ENCODE measurements at regions not wholly inside any gene's neighbourhood (a gene's known extent, or its start where the extent isn't known, plus 50 kb on each side); places are given as distances from the start of the nearest gene placed in this dataset.
"Not testable (repeated sequence)": the region's sequence is repeated elsewhere in the genome, so short reads cannot be mapped to it uniquely, and the experiment has no call there.

DNA sequence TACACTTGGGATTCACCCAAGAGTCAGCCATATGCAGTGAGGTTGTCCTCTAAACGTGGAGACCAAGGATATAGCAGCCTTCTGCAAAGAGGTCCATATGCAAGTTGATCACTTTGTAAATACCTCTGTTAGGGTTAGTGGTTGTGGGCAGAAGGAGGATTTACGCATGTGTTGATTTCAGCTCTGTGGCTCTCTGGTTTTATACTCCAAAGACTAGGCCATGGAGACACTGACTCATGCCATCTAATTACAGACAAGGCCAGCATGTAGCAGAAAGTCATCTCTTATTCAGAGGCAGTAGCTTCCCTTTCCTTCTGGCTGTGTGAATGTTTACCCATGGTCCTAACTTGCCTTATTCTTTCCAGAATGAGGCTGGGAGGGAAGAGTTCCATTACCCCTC is 140.9 kb upstream of the GOLGA6L4 start:
- DNase-seq, result not testable (repeated sequence)

GRCh38 chr15:84097053-84097452 is 138.5 kb upstream of the GOLGA6L4 start:
- DNase-seq, result not testable (repeated sequence)

GRCh38 chr15:84098604-84099003 is 137.0 kb upstream of the GOLGA6L4 start:
- no peak for DNase-seq

- peak in 1 of 2 donors; percentile 11 for DNase-seq
Measured at GRCh38 chr15:84099181-84099580, 136.4 kb upstream of the GOLGA6L4 start.

DNA sequence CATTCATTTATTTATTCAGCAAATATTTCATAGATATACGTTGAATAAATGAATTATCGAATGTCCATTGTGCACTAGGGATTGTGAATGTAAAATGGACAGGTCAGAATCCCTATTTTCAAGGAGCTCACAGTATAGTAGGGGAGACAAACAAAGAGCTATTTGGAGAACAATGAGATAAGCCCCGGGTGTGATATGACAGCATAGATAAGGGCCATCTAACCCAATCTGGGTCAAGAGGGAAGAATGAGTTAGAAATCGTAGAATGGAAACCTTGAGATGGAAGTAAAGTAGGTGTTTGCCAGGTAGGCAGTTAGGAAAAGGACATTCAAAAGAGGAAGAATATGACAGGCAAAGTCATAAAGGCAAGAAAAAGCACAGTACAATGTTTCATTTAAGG is 132.2 kb upstream of the GOLGA6L4 start:
- no peak for DNase-seq

- DNase-seq, result no peak
Measured at GRCh38 chr15:84104853-84105252, 130.7 kb upstream of the GOLGA6L4 start.

GRCh38 chr15:84108728-84109127 is 126.8 kb upstream of the GOLGA6L4 start:
- DNase-seq, result no peak

DNA sequence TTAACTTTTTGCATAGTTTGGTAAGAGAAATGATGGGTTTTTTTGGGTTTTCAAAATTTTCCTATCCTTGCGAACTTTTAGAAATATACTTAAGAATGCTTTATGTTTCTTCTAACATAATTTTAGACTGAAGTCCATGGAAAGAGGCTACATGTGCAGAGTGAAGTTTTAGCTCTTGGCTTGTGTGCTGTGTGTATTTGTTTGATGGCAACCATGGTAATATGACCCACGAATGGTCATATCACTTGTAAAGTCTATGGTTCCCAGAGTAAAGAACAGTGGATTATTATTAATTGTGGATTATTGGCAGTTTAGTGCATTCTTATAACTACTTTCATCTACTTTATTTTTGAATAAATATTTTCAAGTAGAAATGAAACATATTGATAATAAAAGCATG is 124.0 kb upstream of the GOLGA6L4 start:
- no peak for DNase-seq

- no peak for DNase-seq
Measured at GRCh38 chr15:84112025-84112424, 123.5 kb upstream of the GOLGA6L4 start.

DNA sequence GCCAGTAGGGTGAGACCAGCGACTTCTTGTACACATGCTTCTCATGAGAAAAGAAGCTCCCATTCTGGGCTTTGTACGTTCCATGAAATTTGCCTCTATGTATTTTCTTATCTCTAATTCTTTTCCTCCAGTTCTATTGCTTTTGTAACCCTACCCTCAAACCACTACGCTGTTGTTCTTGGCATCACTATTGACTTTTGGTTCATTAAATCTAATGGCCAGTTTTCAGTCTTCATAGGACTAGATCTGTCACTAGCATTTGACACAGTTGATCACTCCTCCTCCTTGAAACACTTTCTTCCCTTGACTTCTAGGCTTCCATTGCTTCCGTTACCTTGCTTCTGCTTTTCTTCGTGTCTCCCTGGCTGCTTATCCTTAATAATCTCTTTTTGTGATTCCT is 121.7 kb upstream of the GOLGA6L4 start:
- no peak for DNase-seq

GRCh38 chr15:84114680-84115079 is 120.9 kb upstream of the GOLGA6L4 start:
- DNase-seq, result not testable (repeated sequence)

DNA sequence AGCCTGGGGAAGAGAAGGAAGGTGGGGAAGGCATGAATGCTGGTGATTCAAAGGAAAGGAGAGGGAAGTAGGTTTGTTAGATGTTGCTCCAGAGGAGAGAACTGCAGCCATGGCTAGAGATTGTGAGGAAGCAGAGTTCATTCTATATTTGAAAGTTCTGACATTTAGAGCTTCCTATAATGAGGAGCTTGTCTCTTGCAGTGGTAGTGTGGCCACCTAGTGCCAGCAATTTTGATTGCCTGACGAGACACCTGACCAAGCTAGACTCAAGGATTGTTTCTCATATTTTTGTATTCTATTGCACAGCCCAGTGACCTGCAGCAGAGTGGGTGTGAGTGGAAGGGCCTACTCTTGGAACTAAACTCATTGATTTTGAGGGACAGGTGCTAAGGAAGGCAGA is 116.2 kb upstream of the GOLGA6L4 start:
- not testable (repeated sequence) for DNase-seq

GRCh38 chr15:84120903-84121302 is 114.7 kb upstream of the GOLGA6L4 start:
- not testable (repeated sequence) for DNase-seq

GRCh38 chr15:84128706-84129105 is 106.9 kb upstream of the GOLGA6L4 start:
- not testable (repeated sequence) for DNase-seq

DNA sequence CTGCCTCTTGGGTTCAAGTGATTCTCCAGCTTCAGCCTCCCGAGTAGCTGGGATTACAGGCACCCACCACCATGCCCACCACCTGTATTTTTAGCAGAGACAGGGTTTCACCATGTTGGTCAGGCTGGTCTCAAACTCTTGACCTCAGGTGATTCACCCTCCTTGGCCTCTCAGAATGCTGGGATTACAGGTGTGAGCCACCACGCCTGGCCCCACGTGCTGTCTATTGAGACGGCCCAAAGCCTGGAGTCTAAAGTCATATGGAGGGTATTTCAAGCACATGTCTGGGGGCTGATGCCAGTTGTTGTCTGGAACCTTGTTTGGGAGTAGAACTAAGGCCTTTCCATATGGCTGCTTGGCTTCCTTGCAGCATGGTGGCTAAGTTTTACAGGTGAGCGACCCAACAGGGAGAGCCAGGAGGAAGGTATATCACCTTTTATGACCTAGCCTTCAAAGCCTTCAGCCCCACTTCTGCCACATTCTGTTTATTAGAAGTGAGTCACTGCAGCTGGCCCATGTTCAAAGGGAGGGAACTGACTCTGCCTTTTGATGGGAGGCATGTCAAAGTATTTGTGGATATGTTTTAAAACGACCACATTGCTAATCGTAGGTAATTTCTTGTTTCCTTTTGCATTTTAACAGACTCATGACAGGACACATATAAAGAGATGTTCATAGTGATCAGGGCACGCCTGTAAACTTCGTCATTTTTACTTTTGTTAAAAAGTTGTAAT is 105.3 kb upstream of the GOLGA6L4 start:
- not testable (repeated sequence) for DNase-seq

DNA sequence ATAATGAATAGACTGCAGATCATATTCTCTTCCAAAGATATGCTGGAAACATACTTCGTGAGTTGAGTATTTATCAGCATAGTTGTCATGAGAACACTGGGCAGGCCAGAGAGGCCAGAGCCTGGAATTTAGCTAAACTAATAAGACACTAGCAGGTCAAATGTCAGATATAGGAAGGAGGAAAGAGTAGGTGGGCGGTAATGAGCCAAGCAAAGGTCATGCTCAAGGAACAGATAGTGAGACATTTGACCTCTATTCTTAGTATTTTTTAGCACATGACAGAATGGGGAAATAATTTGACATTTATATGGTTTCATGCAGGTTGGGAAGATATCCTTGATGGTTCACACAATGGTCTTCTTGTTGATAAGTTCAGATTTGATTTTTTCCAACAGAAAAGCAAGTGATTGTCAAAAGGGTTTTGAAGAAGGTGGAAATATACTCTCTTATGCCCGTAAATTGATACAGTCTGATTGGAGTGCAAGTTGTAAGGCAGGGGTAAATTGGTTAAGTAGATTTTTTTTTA is 99.6 kb upstream of the GOLGA6L4 start:
- DNase-seq, result not testable (repeated sequence)

GRCh38 chr15:84142888-84143337 is 92.7 kb upstream of the GOLGA6L4 start:
- DNase-seq, result peak; percentile 70 to 83

- no peak for DNase-seq
Measured at GRCh38 chr15:84143753-84144314, 91.7 kb upstream of the GOLGA6L4 start.

DNA sequence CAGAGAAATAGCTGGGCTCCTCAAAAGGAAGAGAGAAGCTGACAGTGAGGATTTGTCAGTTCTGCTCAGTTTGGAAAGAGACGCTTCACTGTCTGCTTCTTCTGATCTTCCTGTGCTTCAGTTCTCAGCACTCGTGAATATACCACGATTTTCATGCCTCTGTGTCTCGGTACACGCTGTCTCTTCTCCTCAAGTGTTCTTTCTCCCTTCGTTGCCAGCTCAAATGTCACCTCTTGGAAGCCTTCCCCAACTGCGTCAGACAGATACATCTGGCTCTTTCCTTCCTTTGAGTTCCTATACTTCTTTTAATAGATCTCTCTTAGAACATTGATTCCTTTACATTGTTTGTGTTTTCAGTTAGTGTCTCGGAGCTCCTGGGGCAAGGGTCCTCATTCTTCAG is 90.6 kb upstream of the GOLGA6L4 start:
- DNase-seq, result not testable (repeated sequence)

- not testable (repeated sequence) for DNase-seq
Measured at GRCh38 chr15:84146299-84146698, 89.3 kb upstream of the GOLGA6L4 start.

- DNase-seq, result not testable (repeated sequence)
Measured at GRCh38 chr15:84147307-84147706, 88.3 kb upstream of the GOLGA6L4 start.

GRCh38 chr15:84151205-84151931 is 84.2 kb upstream of the GOLGA6L4 start:
- DNase-seq, result no peak
